K562 (cell line): ENCODE measurements at regions not wholly inside any gene's neighbourhood (a gene's known extent, or its start where the extent isn't known, plus 50 kb on each side); places are given as distances from the start of the nearest gene placed in this dataset.

Source experiments
- ATAC-seq: fragments of 200-7000 bp; cut with Tn5 transposase; 3 replicates; pipeline ENCODE4 v1.9.1; 2020; ENCODE audit warnings: moderate library complexity
- BruUV-seq: library from RNA; stranded (reverse); fragments of 400-500 nt; replicated peaks from 2 replicates; lab custom pipeline; 2021; lab: Mats Ljungman, UMichigan
- CTCF ChIA-PET: fragments of 300-600 bp; formaldehyde crosslinking; extraction: SDS; loops from one replicate; lab custom pipeline; 2021; ENCODE audit warnings: low intra/inter-chr PET ratio; lab: Yijun Ruan, JAX
- POLR2A ChIA-PET: fragments of 300-600, 350-650 bp; sonication (Branson Sonifier 250); formaldehyde crosslinking; extraction: SDS; loops from one replicate; lab custom pipeline; 2021; ENCODE audit warnings: antibody characterized with exemption, inconsistent platforms; lab: Yijun Ruan, JAX
- DNase-seq, 4 experiments: peaks; one replicate each; pipeline versions ENCODE4 v3.0.0 to v3.0.0-alpha.2; 2011 to 2018; ENCODE audit warnings: low spot score in 3 of 4, mixed read lengths in 3 of 4; ENCODE audit errors: extremely low read depth in 1 of 4
- FAIRE-seq: peaks from 2 replicates; lab custom pipeline; 2011; peaks lifted over from hg19 to GRCh38; lab: Jason Lieb, UNC
- H2AFZ ChIP-seq: 2 replicates; pipeline ENCODE4 v1.6.0; 2011; ENCODE audit warnings: low read depth, low read length, control low read depth, inconsistent platforms
- H3K27ac ChIP-seq: fragments of 200-600 bp; 3 replicates; pipeline ENCODE4 v1.8.0; 2011; ENCODE audit warnings: low read depth, mild to moderate bottlenecking, control low read depth, inconsistent platforms, low read length, moderate library complexity, mixed read lengths; ENCODE audit errors: extremely low read depth
- H3K27me3 ChIP-seq, 2 experiments: fragments of 300-600 bp in 1 of 2; 2 replicates in 1 of 2; 3 replicates in 1 of 2; pipeline versions ENCODE4 v1.6.0 to v1.8.0; 2011; ENCODE audit warnings: inconsistent platforms in 2 of 2, low read length in 2 of 2, mild to moderate bottlenecking in 1 of 2, mixed read lengths in 1 of 2, moderate library complexity in 1 of 2; ENCODE audit not compliant: control insufficient read depth in 2 of 2, insufficient read depth in 2 of 2
- H3K36me3 ChIP-seq: fragments of 300-600 bp; 3 replicates; pipeline ENCODE4 v1.8.0; 2011; ENCODE audit warnings: mild to moderate bottlenecking, low read length, inconsistent platforms; ENCODE audit not compliant: control insufficient read depth, insufficient read depth
- H3K4me1 ChIP-seq, 2 experiments: fragments of 200-600 bp in 1 of 2; replicated peaks in 1 of 2; 2 replicates in 1 of 2; 3 replicates in 1 of 2; pipeline versions ENCODE4 v1.5.1 to v1.8.0; 2011; ENCODE audit warnings: inconsistent platforms in 2 of 2, low read length in 2 of 2, mild to moderate bottlenecking in 1 of 2, mixed read lengths in 1 of 2, moderate library complexity in 1 of 2; ENCODE audit not compliant: control insufficient read depth in 2 of 2, insufficient read depth in 2 of 2
- H3K4me2 ChIP-seq: 2 replicates; pipeline ENCODE4 v1.6.1; 2011; ENCODE audit warnings: low read length, control low read depth, inconsistent platforms, mixed read lengths; ENCODE audit not compliant: insufficient read depth
- H3K4me3 ChIP-seq: fragments of 200-600 bp; sonication (generic), shearing (Covaris generic); 2 replicates; pipeline ENCODE4 v1.5.1; 2016; ENCODE audit warnings: control low read depth, inconsistent platforms
- H3K79me2 ChIP-seq: fragments of 200-600 bp; 3 replicates; pipeline ENCODE4 v1.8.0; 2011; ENCODE audit warnings: low read length, inconsistent platforms; ENCODE audit not compliant: control insufficient read depth, insufficient read depth
- H3K9ac ChIP-seq, 2 experiments: 2 replicates each; pipeline versions ENCODE4 v1.6.0 to v1.6.1; 2011; ENCODE audit warnings: low read depth in 2 of 2, low read length in 2 of 2, control low read depth in 1 of 2, inconsistent platforms in 1 of 2, mild to moderate bottlenecking in 1 of 2, mixed read lengths in 1 of 2; ENCODE audit not compliant: insufficient read depth in 1 of 2
- H3K9me1 ChIP-seq: one replicate; pipeline ENCODE4 v1.6.0; 2011; ENCODE audit warnings: inconsistent platforms, mild to moderate bottlenecking, low read length, moderate library complexity; ENCODE audit not compliant: control insufficient read depth, insufficient read depth
- H3K9me3 ChIP-seq: replicated peaks from 2 replicates; pipeline ENCODE4 v1.5.1; 2011; ENCODE audit warnings: low read depth, low read length, inconsistent platforms; ENCODE audit not compliant: control insufficient read depth, insufficient read depth
- H4K20me1 ChIP-seq: replicated peaks from 2 replicates; pipeline ENCODE4 v1.6.1; 2011; ENCODE audit warnings: low read length, inconsistent platforms, mixed read lengths; ENCODE audit not compliant: control insufficient read depth, insufficient read depth
- GABPB1 ChIP-seq: sonication (generic); formaldehyde crosslinking; IDR thresholded peaks from 2 replicates; pipeline ENCODE4 v1.8.0; 2022; ENCODE audit warnings: mild to moderate bottlenecking, missing genetic modification reagents
- RBM39 ChIP-seq: fragments of 200-400 bp; formaldehyde crosslinking; optimal IDR thresholded peaks from 2 replicates; pipeline ENCODE3; 2018; ENCODE audit warnings: low read depth, low read length
- TRIM24 ChIP-seq, 2 experiments: fragments of 450-650 bp; IDR thresholded peaks; 2 replicates each; pipeline ENCODE4 v1.6.1; 2016
- UBTF ChIP-seq, 2 experiments: IDR thresholded peaks; 2 replicates each; pipeline ENCODE4 v1.6.1; 2012; ENCODE audit warnings: improper control_type of control experiment in 2 of 2, low read depth in 2 of 2, low read length in 2 of 2, borderline replicate concordance in 1 of 2
- ZNF253 ChIP-seq: fragments of 250-450 bp; sonication (Bioruptor Pico); conservative IDR thresholded peaks from 2 replicates; pipeline ENCODE4 v1.6.1; 2021; ENCODE audit warnings: mild to moderate bottlenecking
- ZNF347 ChIP-seq: fragments of 450-650 bp; formaldehyde crosslinking; IDR thresholded peaks from 2 replicates; pipeline ENCODE4 v1.4.0; 2020; ENCODE audit warnings: low read depth, mild to moderate bottlenecking, moderate library complexity
- WGBS: fragments of 100-300 bp; shearing (Covaris generic); methylation state at CpG from one replicate; pipeline ENCODE4 v1.1.6; 2016; ENCODE audit warnings: low coverage, mixed read lengths; ENCODE audit not compliant: insufficient coverage; ENCODE audit errors: missing lambda C conversion rate; 5-methylcytosine and 5-hydroxymethylcytosine counted together
- in situ Hi-C: fragments of 300-500 bp; cut with MboI; formaldehyde crosslinking; loops from 4 replicates; pipeline ENCODE4 v1.15.0; 2018; ENCODE audit warnings: inconsistent platforms, mixed read lengths
- intact Hi-C: fragments of 100-400 bp; cut with micrococcal nuclease; formaldehyde crosslinking; loops from 2 replicates; pipeline ENCODE4 v1.14.2; 2022

- TF ChIP-seq ZNF253 (CRISPR knock-in tag) (no peak), RBM39 (no peak), UBTF (IDR thresholded peaks at IDR 0.05; ENCODE audit: borderline replicate concordance in 1 of 2, low read depth in 2 of 2, low read length in 2 of 2) (no peak), TRIM24 (IDR thresholded peaks at IDR 0.05) (no peak), ZNF347 (CRISPR knock-in tag) (no peak), GABPB1 (CRISPR knock-in tag) (no peak)
Observed at GRCh38 chr15:31486906-31487695, 160.5 kb downstream of the KLF13 start (continued).

GRCh38 chr15:31487811-31488436, 161.3 kb downstream of the KLF13 start:
- Histone ChIP-seq H3K4me1 (no peaks in the 10 kb centered on the region; a peak in 1 of 5 replicates), H3K4me3 (no peak overlapping the region), H3K4me2 (no peak overlapping the region), H3K27ac (no peak overlapping the region), H3K27me3 (peaks cover 0 to 12% of the 10 kb centered on the region in 2 experiments; a peak in 1 of 5 replicates), H3K9me1 (no peaks in the 10 kb centered on the region), H4K20me1 (peaks cover 4% of the 10 kb centered on the region; the same call in 1 of the 2 replicates), H3K36me3 (no peaks in the 10 kb centered on the region), H3K9me3 (no peaks in the 10 kb centered on the region), H3K9ac (no peak overlapping the region), H3K79me2 (no peaks in the 10 kb centered on the region), H2AFZ (no peak overlapping the region)
- no peak for ATAC-seq
- no peak for FAIRE-seq
- in situ Hi-C loops (loop anchor here (5.0 kb wide), 2 partner anchors 51 to 286 kb away; no protein-coding TSS in a partner anchor), intact Hi-C loops (loop anchor here (5.0 kb wide), 2 partner anchors 51 to 271 kb away; no protein-coding TSS in a partner anchor)
- 0% methylated on average over 4 of the region's 6 CpGs for WGBS
- ChIA-PET POLR2A (interaction anchor here (0.5 to 0.6 kb wide), 2 partner anchors 127 to 1530 kb away, joined by 4 to 5 read pairs; no protein-coding TSS in a partner anchor), CTCF (interaction anchor here (1.0 to 1.2 kb wide), 4 partner anchors 49 to 827 kb away, joined by 3 to 5 read pairs (median 3); no protein-coding TSS in a partner anchor)
- no TSS peak for BruUV-seq
- no peak for DNase-seq
